GM19438 (cell line): ENCODE measurements at regions not wholly inside any gene's neighbourhood (a gene's known extent, or its start where the extent isn't known, plus 50 kb on each side); places are given as distances from the start of the nearest gene placed in this dataset.

Experiments used
- ATAC-seq: cut with Tn5 transposase; IDR thresholded peaks from one replicate; pipeline ENCODE4 v1.9.1; 2021; ENCODE audit warnings: low read depth; ENCODE audit not compliant: unreplicated experiment

GRCh38 chr19:34305221-34306083, 51.1 kb downstream of the GARRE1 start:
- no peak for ATAC-seq

- ATAC-seq: no peak
Observed at GRCh38 chr19:34306213-34306661, 51.9 kb downstream of the GARRE1 start.

- ATAC-seq: no peak
Observed at GRCh38 chr19:34306824-34307223, 52.5 kb downstream of the GARRE1 start.

GRCh38 chr19:34308381-34309367, 54.3 kb downstream of the GARRE1 start:
- no peak for ATAC-seq

- ATAC-seq: no peak
Observed at GRCh38 chr19:34309368-34310138, 55.2 kb downstream of the GARRE1 start.

GRCh38 chr19:34310494-34310981, 54.5 kb upstream of the GPI start:
- ATAC-seq: no peak

- ATAC-seq: no peak
Observed at GRCh38 chr19:34313188-34313587, 51.8 kb upstream of the GPI start.

- ATAC-seq: peak; percentile 59
Observed at GRCh38 chr19:34314437-34315313, 50.3 kb upstream of the GPI start.
